ENCODE measurements at regions not wholly inside any gene's neighbourhood (a gene's known extent, or its start where the extent isn't known, plus 50 kb on each side); places are given as distances from the start of the nearest gene placed in this dataset.

GRCh38 chr10:63055705-63056104, 77.4 kb upstream of the NRBF2 start:
- H3F3A ChIP-seq (ENCODE audit: insufficient read depth, low read length) = no peaks in the 10 kb centered on the region
- no peaks in the 10 kb centered on the region for H3K9me3 ChIP-seq (ENCODE audit: low read length)
- no peak overlapping the region for H3K4me2 ChIP-seq (ENCODE audit: low read length)
- H3K79me2 ChIP-seq (ENCODE audit: insufficient read depth, low read length) = no peaks in the 10 kb centered on the region
- H3K4me1 ChIP-seq (ENCODE audit: insufficient read depth, low read length, severe bottlenecking) = no peaks in the 10 kb centered on the region
- no peak overlapping the region for H3K27ac ChIP-seq (ENCODE audit: low read depth, low read length, poor library complexity, severe bottlenecking)
- H3K4me3 ChIP-seq (ENCODE audit: low read depth, low read length, poor library complexity, severe bottlenecking) = no peak overlapping the region
- H3K36me3 ChIP-seq (ENCODE audit: insufficient read depth, low read length) = no peaks in the 10 kb centered on the region
- H3K9me2 ChIP-seq (ENCODE audit: low read depth, low read length) = no peaks in the 10 kb centered on the region
- no peak for TF ChIP-seq CTCF (IDR thresholded peaks at IDR 0.05; ENCODE audit: low read length)
- TF ChIP-seq EZH2 (IDR thresholded peaks at IDR 0.05; ENCODE audit: borderline replicate concordance, low read length) = no peak
- no peak overlapping the region for H2AFZ ChIP-seq (ENCODE audit: low read length)
- no peak overlapping the region for H3K9ac ChIP-seq (ENCODE audit: low read length)
- H3K27me3 ChIP-seq (ENCODE audit: insufficient read depth, low read length) = no peaks in the 10 kb centered on the region
- no peaks in the 10 kb centered on the region for H4K20me1 ChIP-seq (ENCODE audit: insufficient read depth, low read length)

GRCh38 chr10:63054889-63055611, 78.1 kb upstream of the NRBF2 start:
- no peak overlapping the region for H3K4me2 ChIP-seq (ENCODE audit: low read length)
- no peaks in the 10 kb centered on the region for H3K9me2 ChIP-seq (ENCODE audit: low read depth, low read length)
- H3K9ac ChIP-seq (ENCODE audit: low read length) = no peak overlapping the region
- no peaks in the 10 kb centered on the region for H3K9me3 ChIP-seq (ENCODE audit: low read length)
- no peak overlapping the region for H3K27ac ChIP-seq (ENCODE audit: low read depth, low read length, poor library complexity, severe bottlenecking)
- H3K36me3 ChIP-seq (ENCODE audit: insufficient read depth, low read length) = no peaks in the 10 kb centered on the region
- no peaks in the 10 kb centered on the region for H4K20me1 ChIP-seq (ENCODE audit: insufficient read depth, low read length)
- no peaks in the 10 kb centered on the region for H3F3A ChIP-seq (ENCODE audit: insufficient read depth, low read length)
- no peaks in the 10 kb centered on the region for H3K79me2 ChIP-seq (ENCODE audit: insufficient read depth, low read length)
- no peaks in the 10 kb centered on the region for H3K4me1 ChIP-seq (ENCODE audit: insufficient read depth, low read length, severe bottlenecking)
- no peak overlapping the region for H3K4me3 ChIP-seq (ENCODE audit: low read depth, low read length, poor library complexity, severe bottlenecking)
- H2AFZ ChIP-seq (ENCODE audit: low read length) = no peak overlapping the region
- no peaks in the 10 kb centered on the region for H3K27me3 ChIP-seq (ENCODE audit: insufficient read depth, low read length)
- TF ChIP-seq EZH2 (IDR thresholded peaks at IDR 0.05; ENCODE audit: borderline replicate concordance, low read length) (no peak), CTCF (IDR thresholded peaks at IDR 0.05; ENCODE audit: low read length) (no peak)

- Histone ChIP-seq H3K27ac (ENCODE audit: low read depth, low read length, poor library complexity, severe bottlenecking) (no peak overlapping the region), H3F3A (ENCODE audit: insufficient read depth, low read length) (no peaks in the 10 kb centered on the region), H4K20me1 (ENCODE audit: insufficient read depth, low read length) (no peaks in the 10 kb centered on the region), H3K27me3 (ENCODE audit: insufficient read depth, low read length) (no peaks in the 10 kb centered on the region), H3K9me2 (ENCODE audit: low read depth, low read length) (no peaks in the 10 kb centered on the region), H3K36me3 (ENCODE audit: insufficient read depth, low read length) (no peaks in the 10 kb centered on the region), H3K4me1 (ENCODE audit: insufficient read depth, low read length, severe bottlenecking) (no peaks in the 10 kb centered on the region), H3K9me3 (ENCODE audit: low read length) (no peaks in the 10 kb centered on the region), H3K79me2 (ENCODE audit: insufficient read depth, low read length) (no peaks in the 10 kb centered on the region), H3K4me2 (ENCODE audit: low read length) (no peak overlapping the region), H2AFZ (ENCODE audit: low read length) (no peak overlapping the region), H3K4me3 (ENCODE audit: low read depth, low read length, poor library complexity, severe bottlenecking) (no peak overlapping the region), H3K9ac (ENCODE audit: low read length) (no peak overlapping the region)
- TF ChIP-seq EZH2 (IDR thresholded peaks at IDR 0.05; ENCODE audit: borderline replicate concordance, low read length) (no peak), CTCF (IDR thresholded peaks at IDR 0.05; ENCODE audit: low read length) (no peak)
These were observed 81.0 kb upstream of the NRBF2 start for GRCh38 chr10:63052083-63052482.

Measured in OCI-LY1 (cell line).